ENCODE measurements at regions not wholly inside any gene's neighbourhood (a gene's known extent, or its start where the extent isn't known, plus 50 kb on each side); places are given as distances from the start of the nearest gene placed in this dataset.

DNA sequence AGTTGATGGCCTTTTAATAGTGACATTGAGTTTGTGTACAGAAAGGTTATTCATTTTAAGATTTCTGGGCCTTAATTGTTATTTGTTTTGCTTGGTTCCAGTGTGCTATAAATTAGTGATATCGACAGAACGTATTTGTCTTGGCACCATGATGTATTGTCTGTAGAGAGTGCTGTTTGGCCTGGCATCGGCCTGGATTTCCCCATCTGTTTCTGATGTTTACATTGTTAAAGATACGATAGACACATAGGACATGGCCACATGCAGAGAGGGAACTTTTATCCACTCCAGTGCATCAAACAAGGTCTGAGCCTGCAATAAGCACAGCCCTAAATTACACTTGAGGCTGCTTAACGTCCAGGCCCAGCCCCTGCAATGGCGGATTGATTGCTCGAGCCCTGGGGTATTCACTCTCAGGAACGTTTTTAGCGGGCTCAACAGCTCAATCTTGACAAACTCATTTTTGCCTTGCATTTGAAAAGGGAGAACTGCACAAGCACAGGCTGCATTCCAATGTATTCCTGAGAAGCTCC lies 144.7 kb downstream of the SLC4A3 start:
- no peak for DNase-seq

DNA sequence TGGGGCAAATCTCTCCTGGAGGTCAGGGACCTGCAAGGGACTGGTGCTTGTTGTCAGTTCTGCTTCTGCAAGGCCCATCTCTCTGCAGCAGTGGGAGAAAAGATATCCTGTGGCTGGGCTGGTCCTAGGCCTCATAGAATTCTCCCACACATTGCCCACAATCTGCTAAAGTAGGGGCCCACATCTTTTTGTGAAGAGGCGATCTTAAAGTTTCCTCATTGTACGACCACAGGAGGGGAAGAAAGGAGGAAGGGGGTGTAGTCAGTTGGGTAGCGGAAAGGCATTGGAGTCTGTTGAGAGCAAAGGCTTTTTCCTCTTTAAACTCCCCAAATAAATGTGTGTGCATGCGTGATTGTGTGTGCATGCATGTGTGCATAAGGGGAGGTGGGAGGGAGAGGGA lies 145.3 kb downstream of the SLC4A3 start:
- DNase-seq: no peak

DNA sequence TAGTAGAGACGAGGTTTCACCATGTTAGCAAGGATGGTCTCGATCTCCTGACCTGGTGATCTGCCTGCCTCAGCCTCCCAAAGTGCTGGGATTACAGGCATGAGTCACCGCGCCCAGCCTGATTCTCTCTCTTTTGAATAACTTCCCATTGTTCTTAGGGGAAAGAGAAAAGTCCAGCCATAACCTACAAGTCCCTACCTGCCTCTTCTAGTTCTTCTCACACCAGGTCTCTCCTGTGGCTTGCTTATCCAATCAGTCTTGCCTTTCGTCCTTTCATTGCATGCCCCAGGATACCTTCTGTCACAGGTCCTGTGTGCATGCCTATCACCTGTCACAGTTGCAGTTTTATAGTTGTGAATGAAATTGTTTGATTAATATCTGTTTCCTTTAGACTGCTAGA lies 148.1 kb downstream of the SLC4A3 start:
- no peak for DNase-seq

DNA sequence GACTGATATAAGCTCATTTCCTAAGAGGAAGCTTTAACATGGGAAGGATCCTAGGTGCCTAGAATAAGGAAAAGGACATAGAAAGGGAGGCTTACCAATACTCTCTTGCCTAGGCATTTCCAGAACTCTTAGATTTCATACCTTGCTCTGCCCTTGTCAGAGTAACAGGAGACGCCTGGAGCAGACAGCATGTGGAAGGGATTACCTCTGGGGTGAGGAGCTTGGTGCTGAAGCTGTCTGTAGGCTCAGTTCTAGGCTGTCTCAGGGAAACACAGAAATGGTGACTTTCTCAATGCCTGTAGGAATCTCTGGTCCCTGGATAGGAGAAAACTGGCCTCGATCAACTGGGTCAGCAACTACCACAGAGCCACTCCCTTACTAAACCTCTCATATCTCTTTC lies 150.0 kb downstream of the SLC4A3 start:
- no peak for DNase-seq

DNA sequence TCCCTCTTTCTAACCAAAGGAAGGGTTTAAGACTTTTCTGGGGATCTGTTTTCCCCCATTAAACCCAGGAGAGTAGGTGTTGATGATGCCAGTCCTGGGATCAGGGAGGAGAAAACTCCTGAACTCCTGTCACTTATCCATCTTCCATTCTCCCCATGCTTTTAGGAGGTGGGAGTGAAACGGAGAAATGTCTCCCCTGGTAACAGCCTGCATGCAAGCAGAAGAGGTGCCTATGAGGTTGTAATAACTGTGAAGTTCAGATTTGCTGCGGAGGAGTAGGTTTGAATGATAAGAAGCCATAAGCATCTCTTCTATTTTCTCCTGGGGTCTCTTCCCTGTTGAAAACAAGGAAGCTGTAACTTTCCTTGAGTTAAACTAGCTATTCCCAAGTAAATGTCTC lies 150.8 kb downstream of the SLC4A3 start:
- DNase-seq: no peak

DNA sequence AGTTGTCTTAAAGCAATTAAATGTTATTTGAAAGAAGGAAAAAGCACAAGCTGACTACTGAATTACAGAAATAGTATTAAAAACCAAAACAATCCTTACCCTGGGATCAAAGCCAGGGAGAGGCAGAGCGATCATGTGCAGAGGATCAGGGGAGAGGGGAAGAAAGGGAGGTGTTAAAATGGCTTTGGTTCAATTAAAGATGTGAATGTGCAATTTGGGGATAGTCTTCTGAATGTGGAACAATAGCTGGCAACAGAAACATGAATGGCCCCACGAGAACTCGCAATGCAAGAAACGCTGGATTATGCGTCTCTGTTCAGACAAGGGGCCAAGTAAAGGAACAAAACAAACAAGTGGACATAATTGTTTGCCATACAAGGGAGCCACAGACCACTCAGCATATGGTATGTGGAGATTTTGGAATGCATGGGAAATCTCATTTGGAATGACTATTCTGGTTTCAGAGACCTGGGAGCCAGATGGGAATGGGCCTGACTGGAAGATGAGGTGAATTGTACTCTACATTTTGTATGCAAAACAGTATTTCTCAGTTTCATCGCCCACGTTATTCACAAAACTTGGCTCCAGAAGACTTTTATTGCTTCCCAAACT lies 155.4 kb downstream of the SLC4A3 start:
- DNase-seq: no peak

DNA sequence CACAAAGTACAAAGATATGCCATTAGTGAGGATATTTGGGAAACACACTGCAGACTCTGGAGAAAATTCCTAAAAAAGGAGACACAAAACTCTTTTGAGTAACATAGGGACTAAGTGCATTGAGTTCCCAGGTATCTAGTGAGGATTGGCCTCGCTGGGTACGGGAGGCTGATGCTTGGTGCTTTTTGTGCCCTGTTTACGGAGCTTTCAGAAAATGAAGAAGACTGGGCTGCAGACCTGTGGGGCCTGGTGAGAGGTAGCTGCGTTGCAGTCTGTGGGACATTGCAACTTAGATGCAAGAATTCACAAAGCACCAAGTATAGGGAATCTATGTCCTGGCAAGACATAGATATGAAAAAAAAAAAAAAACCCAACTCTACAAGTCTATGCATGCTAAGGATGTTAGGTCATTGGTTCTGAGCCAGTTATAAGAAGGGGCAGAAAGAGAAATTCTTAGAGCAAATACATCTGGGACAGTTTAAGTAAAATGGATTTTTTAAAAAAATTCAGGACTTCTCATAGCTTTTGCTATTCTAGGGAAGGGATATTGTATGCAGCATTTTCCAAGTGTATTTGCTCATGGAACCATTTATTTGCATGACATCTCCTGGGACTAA lies 156.0 kb downstream of the SLC4A3 start:
- DNase-seq: no peak

DNA sequence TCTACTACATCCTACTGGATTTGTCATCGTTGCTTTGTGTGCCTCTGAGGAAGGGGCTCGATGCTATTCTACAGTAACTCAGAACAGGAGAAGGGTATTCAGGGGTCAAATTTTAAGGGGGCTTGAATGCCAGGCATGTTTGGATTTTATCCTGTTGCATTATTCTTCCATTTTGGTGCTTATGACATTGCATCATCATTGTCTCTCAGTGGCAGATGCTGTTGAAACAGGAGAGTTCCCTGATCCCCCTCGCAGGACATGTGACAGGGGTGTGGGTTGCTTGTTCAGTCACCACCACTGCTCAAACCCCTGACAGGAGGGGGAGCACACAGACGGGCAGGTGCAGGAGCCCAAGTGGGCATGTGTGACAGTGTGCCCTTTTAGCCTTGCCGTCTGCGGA lies 156.7 kb downstream of the SLC4A3 start:
- no peak for DNase-seq

DNA sequence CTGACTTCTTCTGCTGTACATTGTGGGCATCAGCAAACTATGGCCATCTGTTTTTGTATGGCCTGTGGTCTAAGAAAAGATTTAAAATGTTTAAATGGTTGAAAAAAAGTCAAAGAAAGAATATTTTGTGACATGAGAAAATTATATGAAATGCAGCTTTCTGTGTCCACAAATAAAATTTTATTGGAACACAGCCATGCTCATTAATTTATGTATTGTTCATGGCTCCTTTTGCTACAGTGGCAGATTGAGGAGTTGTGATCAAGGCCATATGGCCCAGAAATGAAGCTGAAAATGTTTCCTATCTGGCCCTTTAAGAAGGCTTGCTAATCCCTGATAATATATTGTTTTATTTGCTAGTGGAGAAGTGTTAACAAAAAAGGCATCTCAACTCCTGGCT lies 162.0 kb downstream of the SLC4A3 start:
- DNase-seq: no peak

DNA sequence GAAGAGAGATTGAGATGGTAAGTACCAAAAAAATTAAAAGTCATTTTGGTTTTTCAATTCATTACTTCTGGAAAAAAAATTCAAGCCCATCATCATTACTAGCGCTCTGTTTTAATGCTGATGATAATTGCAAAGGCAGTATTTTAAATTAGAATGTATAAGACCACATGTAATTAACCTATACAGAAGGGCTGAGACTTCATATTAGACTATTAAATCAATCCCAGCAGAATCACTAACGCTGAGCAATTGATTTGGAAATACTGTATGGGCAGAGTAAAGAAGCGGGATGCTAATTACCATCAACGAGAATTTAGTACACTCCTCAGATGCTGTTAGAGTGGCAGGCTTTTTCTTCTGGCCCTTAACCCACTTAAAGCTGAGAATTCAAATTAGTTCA lies 165.0 kb downstream of the SLC4A3 start:
- no peak for DNase-seq

DNA sequence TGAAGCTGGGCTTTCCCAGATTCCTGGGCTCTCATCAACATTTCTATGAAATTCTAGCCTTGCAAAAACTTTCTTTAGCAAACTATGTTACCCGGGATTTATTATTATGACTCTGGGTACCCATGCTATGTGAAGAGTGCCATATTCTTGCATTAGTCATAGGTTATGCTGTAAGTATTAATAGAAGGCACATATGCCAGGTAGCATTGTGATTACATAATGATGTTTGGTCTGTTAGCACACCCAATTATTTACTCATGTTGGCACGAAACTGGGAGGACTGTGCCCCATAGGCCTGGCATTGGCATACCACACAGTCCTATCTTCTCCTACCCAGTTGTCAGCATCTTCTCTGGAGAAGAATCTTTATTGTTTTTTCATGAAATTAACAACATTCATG lies 171.0 kb downstream of the SLC4A3 start:
- DNase-seq: no peak

DNA sequence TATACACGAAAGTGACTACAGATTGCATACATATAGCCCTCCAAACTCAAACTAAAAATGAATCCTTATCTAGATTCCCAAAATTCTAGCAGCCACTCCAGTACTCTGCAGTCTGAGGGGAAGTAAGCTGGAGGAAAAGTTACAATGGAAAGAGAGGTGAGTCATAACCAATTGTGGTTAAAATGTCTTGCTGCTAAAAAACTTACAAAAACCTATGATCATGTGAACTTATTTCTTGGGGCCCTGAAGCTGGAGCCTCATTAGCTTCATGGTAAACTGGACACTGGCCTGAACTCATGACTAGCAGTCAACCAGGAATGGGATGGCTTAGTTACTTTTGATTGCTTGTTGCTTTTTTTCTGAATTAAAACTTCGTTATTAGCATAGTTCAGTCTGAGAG lies 175.9 kb downstream of the SLC4A3 start:
- no peak for DNase-seq

DNA sequence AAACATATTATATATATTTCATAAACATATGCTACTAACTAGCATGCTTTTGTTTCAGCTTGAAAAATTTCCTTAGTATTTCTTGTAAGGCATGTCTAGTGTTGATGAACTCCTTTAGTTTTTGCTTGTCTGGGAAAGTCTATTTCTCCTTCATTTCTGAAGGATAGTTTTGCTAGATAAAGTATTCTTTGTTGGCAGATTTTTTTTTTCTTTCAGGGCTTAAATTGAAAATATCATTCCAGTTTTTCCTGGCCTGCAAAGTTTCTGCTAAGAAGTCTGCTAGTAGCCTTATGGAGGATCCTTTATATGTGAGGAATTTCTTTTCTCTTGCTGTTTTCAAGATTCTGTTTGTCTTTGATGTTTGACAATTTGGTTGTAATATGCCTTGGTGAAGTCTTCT lies 183.5 kb downstream of the SLC4A3 start:
- DNase-seq: no peak

DNA sequence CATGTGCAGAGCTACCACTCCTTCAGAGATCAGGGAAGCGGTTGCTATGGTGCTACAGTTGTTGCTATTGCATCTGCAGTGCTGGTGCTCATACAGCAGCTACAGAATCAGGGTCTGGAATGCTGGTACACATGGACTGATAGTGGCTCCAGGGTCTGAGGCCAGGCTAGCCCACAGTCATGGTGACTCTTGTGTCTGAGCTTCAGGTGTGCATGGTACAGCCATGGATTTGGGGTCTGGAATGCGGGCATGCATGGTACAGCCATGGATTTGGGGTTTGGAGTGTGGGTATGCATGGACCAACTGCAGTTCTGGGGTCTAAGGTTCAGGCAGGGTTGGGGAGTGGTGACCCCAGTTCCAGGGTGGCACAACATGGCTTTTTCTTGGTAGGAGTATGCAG lies 185.2 kb downstream of the SLC4A3 start:
- no peak for DNase-seq

DNA sequence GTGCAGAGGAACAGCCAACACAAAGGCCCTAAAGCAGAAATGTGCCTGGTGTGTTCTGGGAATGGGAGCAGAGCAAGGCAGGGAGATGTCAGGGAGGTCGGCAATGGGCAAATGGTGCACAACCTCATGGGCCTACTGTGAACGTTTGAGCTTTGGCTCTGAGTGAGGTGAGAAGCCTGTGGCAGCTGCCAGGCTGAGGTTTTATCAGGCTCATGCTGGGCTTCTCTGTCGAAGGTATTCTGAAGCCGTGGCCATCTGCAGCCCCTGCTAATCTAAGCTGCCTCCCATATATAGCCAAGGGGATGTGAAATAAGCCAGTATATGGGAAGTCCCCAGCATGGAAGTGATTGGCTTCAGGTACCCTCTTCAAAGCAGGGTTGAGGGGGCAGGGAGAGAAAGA lies 193.3 kb downstream of the SLC4A3 start:
- DNase-seq: no peak

DNA sequence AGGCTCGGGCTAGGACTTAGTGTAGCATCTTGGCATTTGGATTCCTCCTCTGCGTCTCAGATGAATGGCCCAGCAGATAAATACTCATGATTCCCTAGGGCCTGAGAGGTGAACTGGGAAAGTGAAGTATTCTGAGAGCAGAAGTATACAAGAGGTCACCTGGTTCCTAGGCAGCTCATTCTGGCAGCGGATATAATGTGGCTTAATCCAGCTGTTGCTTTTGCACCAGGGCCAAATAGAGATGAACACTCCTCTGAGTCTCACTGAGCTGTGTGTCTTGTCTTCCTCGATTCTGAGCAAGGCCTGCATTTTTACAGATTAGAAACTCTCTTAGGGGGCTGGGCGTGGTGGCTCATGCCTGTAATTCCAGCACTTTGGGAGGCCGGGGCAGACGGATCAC lies 196.1 kb downstream of the SLC4A3 start:
- DNase-seq: no peak

DNA sequence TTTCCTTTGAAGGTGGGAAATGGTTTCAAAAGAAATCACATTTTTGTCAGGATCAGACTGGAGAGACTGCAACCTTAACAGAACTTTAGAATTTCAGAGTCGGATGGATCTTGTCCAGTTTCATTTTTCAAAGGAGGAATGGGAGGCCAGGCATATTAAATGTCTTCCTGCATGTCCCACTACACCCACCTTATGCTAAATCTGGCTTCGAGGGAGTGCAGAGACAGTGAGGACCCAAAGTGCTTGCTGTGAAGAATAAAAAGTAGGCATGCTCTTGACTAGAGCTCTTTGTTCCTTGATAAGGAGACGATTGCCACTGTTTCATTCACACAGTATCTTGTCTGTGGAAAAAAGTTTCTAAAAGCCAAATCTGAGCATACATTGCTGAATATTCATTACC lies 197.6 kb downstream of the SLC4A3 start:
- DNase-seq: no peak

DNA sequence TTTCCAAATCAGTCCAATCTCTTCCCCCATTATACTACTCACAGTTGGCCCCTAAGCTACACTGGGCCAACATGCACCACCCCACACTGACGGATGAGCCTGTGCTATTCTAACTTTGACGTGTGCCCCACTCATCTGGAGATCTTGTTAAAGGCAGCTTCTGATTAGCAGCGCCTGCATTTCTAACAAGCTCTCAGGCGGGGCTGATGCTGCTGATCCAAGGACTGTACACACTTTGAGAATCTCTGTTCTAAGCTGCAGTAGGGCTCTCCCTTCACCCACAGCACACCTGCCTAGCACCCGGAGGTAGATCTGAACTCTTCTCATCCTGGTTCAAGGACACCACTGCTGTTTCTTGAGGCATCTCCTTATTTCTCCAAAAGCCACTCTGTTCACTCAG lies 200.7 kb downstream of the SLC4A3 start:
- DNase-seq: no peak

DNA sequence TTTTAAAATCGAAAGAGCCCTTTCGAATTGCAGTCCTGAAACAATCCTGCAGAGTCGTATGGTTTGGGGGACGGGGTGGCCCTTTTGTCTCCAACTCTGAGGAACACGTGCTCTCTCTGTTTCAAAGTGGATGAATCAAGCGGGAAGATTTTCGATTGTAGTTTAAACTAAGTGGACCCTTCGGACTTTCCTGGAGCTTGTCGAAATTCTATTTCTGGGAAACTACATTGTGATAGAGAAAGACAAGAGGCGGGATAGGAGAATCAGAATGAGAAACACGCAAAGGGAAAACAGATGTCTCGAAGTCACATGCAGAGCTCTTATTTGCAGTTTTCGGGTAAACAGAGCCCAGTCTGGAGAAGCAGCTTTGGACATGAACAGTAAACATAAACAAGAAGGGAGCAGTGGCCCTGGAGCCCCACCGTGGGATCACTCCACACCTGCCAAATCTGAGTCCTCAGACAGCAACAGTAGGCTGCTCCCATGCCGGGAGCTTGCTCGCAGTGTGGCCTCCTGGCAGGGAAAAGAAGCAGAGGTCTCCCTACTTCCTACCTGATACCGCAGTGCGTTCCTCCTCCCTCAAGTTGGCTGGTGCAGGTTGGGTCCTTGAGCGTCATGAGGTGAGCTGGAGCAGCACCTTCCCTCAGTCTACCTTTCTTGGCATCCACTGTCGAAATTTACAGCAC lies 202.4 kb downstream of the SLC4A3 start:
- DNase-seq: no peak

DNA sequence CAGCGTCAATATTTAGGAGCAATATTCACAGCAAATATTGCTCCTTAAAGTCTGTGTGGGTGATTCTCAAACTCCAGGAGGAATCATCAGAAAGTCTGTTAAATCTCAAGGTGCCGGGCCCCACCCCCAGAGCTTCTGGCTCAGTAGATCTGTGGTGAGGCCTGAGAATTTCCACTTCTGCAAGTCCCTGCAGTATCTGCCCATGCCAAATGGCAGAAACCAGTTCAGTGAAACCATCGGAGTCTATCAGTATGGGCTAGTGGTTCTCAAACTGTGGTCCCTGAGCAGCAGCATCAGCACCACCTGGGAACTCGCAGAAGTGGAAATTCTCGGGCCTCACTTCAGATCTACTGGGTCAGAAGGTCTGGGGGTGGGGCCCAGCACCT lies 202.9 kb downstream of the SLC4A3 start:
- DNase-seq: no peak

DNA sequence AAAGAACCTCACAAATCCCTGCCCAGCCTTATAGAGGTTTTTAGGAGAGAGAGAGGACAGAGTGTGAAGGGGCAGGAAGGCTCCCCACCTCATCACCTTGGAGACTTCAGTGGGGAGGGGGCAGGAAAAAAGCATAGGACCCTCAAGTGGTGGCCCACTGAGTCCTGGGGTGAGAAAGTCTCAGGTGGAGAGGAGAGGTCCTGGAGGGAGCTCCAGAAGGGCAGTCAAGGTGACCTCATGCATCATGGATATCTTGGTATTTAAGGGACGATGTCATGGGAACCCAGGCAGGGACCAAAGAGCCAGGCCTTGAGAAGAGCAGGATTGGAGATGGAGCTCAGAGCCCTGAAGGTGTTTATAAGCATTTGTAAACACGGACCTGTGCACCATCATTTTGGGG lies 204.5 kb downstream of the SLC4A3 start:
- DNase-seq: no peak

DNA sequence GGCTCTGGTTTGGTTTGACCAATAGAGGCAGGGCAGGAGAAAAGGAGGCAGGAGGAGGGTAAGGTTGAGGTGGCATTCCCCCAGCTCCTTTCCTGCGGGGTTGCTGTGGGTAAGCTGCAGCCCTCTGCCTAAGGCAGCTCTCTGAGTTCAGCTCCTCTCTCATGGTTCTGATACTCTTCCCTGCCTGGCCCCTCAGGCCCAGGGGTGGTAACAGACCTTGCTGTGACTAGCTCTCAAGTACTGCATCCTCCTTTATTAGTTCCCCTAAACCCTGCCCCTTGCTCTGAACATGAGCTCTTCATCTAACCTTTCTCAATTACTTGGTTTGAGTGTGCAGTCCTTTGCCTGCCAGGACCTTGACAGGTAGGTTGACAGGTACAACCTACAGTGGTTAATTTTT lies 205.5 kb downstream of the SLC4A3 start:
- no peak for DNase-seq

DNA sequence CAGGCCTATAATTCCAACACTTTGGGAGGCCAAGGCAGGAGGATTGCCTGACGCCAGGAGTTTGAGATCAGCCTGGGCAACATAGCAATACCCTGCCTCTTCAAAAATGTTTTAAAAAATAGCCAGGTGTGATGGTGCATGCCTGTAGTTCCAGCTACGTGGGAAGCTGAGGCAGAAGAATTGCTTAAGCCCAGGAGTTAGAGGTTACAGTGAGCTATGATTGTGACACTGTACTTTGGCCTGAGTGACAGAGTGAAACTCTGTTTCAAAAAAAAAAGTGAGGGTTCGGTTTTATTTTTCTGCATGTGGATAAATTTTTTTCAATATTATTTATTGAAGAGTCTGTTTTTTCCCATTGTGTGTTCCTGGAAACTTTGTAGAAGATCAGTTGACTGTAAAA lies 208.1 kb downstream of the SLC4A3 start:
- no peak for DNase-seq

DNA sequence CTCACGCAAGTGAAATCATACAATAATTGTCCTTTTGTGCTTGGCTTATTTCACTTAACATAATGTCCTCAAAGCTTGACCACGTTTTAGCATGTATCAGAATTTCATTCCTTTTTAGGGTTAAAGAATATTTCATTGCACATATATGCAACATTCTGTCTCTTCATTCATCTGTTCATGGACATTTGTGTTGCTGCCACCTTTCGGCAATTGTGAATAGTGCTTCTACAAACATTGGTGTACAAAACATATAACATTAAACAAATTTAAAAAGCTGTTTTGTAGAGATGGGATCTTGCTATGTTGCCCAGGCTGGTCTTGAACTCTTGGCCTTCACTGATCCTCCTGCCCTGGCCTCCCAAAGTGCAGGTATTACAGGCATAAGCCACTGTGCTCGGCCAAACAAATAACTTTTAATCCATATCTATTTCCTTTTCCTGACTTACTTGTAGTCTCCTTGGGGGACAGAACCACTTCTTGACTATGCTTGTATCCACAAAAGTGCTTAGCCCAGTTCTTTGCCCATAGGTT lies 209.3 kb downstream of the SLC4A3 start:
- no peak for DNase-seq
